DND-41 (cell line): ENCODE measurements at regions not wholly inside any gene's neighbourhood (a gene's known extent, or its start where the extent isn't known, plus 50 kb on each side); places are given as distances from the start of the nearest gene placed in this dataset.

Source experiments
- ATAC-seq: fragments of 200-7000 bp; cut with Tn5 transposase; 3 replicates; pipeline ENCODE4 v1.9.1; 2021; ENCODE audit warnings: low read depth; ENCODE audit not compliant: insufficient read depth
- DNase-seq: peaks from one replicate; pipeline ENCODE4 v3.0.0-alpha.2; 2020
- H2AFZ ChIP-seq: 2 replicates; pipeline ENCODE4 v1.6.0; 2012; ENCODE audit warnings: low read depth, low read length
- H3K27ac ChIP-seq: 2 replicates; pipeline ENCODE4 v1.5.1; 2012; ENCODE audit warnings: low read length, inconsistent platforms
- H3K27me3 ChIP-seq: fragments of 200-600 bp; sonication (generic); 2 replicates; pipeline ENCODE4 v1.6.0; 2012; ENCODE audit warnings: low read length, mild to moderate bottlenecking, inconsistent platforms; ENCODE audit not compliant: insufficient read depth, poor library complexity
- H3K36me3 ChIP-seq: 2 replicates; pipeline ENCODE4 v1.5.1; 2012; ENCODE audit warnings: low read length, inconsistent platforms; ENCODE audit not compliant: insufficient read depth
- H3K4me1 ChIP-seq: 2 replicates; pipeline ENCODE4 v1.5.1; 2012; ENCODE audit warnings: mild to moderate bottlenecking, low read length; ENCODE audit not compliant: insufficient read depth
- H3K4me2 ChIP-seq: 2 replicates; pipeline ENCODE4 v1.6.0; 2012; ENCODE audit warnings: mild to moderate bottlenecking, moderate library complexity, low read length, inconsistent platforms; ENCODE audit not compliant: insufficient read depth
- H3K4me3 ChIP-seq, 2 experiments: fragments of 200-600 bp in 1 of 2; shearing (Covaris generic) in 1 of 2; 2 replicates each; pipeline ENCODE4 v1.5.1; 2012 to 2016; ENCODE audit warnings: inconsistent platforms in 2 of 2, low read length in 2 of 2, mild to moderate bottlenecking in 2 of 2, low read depth in 1 of 2, moderate library complexity in 1 of 2
- H3K79me2 ChIP-seq: 2 replicates; pipeline ENCODE4 v1.6.0; 2012; ENCODE audit warnings: low read length, inconsistent platforms; ENCODE audit not compliant: insufficient read depth
- H3K9ac ChIP-seq: 2 replicates; pipeline ENCODE4 v1.6.0; 2012; ENCODE audit warnings: low read depth, mild to moderate bottlenecking, inconsistent platforms, low read length, moderate library complexity
- H3K9me3 ChIP-seq: 2 replicates; pipeline ENCODE4 v1.5.1; 2012; ENCODE audit warnings: low read length, moderate library complexity, mild to moderate bottlenecking, inconsistent platforms; ENCODE audit not compliant: insufficient read depth, severe bottlenecking
- H4K20me1 ChIP-seq: 2 replicates; pipeline ENCODE4 v1.6.0; 2012; ENCODE audit warnings: low read length; ENCODE audit not compliant: insufficient read depth
- CTCF ChIP-seq: IDR thresholded peaks from 2 replicates; pipeline ENCODE4 v1.5.1; 2012; ENCODE audit warnings: borderline replicate concordance, low read length, moderate library complexity, mild to moderate bottlenecking; ENCODE audit not compliant: poor library complexity, severe bottlenecking; ENCODE audit errors: extremely low read depth
- EZH2 ChIP-seq: IDR thresholded peaks from 3 replicates; pipeline ENCODE4 v1.6.1; 2012; ENCODE audit warnings: borderline replicate concordance, low read depth, mild to moderate bottlenecking, moderate library complexity, low read length, inconsistent platforms; ENCODE audit not compliant: severe bottlenecking

- Histone ChIP-seq H3K4me1 (no peaks in the 10 kb centered on the region), H3K9me3 (no peaks in the 10 kb centered on the region), H3K4me3 (no peak overlapping the region), H3K27ac (no peak overlapping the region), H3K4me2 (no peak overlapping the region), H3K79me2 (no peaks in the 10 kb centered on the region), H3K36me3 (no peaks in the 10 kb centered on the region), H3K27me3 (no peaks in the 10 kb centered on the region), H3K9ac (no peak overlapping the region), H4K20me1 (no peaks in the 10 kb centered on the region), H2AFZ (no peak overlapping the region)
- no peak for TF ChIP-seq CTCF
- no peak for TF ChIP-seq EZH2
- ATAC-seq (no peak), DNase-seq (no peak)
These were observed 168.8 kb upstream of the POT1 start for GRCh38 chr7:125098377-125098970.

- Histone ChIP-seq H3K79me2 (no peaks in the 10 kb centered on the region), H3K9me3 (no peaks in the 10 kb centered on the region), H4K20me1 (no peaks in the 10 kb centered on the region), H3K4me2 (no peak overlapping the region), H3K27ac (no peak overlapping the region), H2AFZ (no peak overlapping the region), H3K4me3 (no peak overlapping the region), H3K4me1 (no peaks in the 10 kb centered on the region), H3K27me3 (no peaks in the 10 kb centered on the region), H3K36me3 (no peaks in the 10 kb centered on the region), H3K9ac (no peak overlapping the region)
- DNase-seq = no peak
- no peak for ATAC-seq
- TF ChIP-seq EZH2 (no peak), CTCF (no peak)
These were observed 161.0 kb upstream of the POT1 start for GRCh38 chr7:125090596-125090995.

GRCh38 chr7:125089171-125089570 lies 159.5 kb upstream of the POT1 start:
- no peaks in the 10 kb centered on the region for H3K4me1 ChIP-seq
- no peak overlapping the region for H3K27ac ChIP-seq
- no peak overlapping the region for H3K4me3 ChIP-seq
- ATAC-seq = no peak
- TF ChIP-seq EZH2 (no peak), CTCF (no peak)
- H3K9ac ChIP-seq = no peak overlapping the region
- H2AFZ ChIP-seq = no peak overlapping the region
- H4K20me1 ChIP-seq = no peaks in the 10 kb centered on the region
- H3K36me3 ChIP-seq = no peaks in the 10 kb centered on the region
- DNase-seq = no peak
- no peaks in the 10 kb centered on the region for H3K9me3 ChIP-seq
- H3K79me2 ChIP-seq = no peaks in the 10 kb centered on the region
- no peaks in the 10 kb centered on the region for H3K27me3 ChIP-seq
- H3K4me2 ChIP-seq = no peak overlapping the region

- ATAC-seq (no peak), DNase-seq (no peak)
- Histone ChIP-seq H3K36me3 (no peaks in the 10 kb centered on the region), H3K79me2 (no peaks in the 10 kb centered on the region), H3K27ac (no peak overlapping the region), H3K4me3 (no peak overlapping the region), H3K27me3 (no peaks in the 10 kb centered on the region), H3K4me2 (no peak overlapping the region), H3K4me1 (no peaks in the 10 kb centered on the region), H3K9me3 (no peaks in the 10 kb centered on the region), H2AFZ (no peak overlapping the region), H3K9ac (no peak overlapping the region), H4K20me1 (no peaks in the 10 kb centered on the region)
- TF ChIP-seq CTCF = no peak
- no peak for TF ChIP-seq EZH2
These were observed 158.9 kb upstream of the POT1 start for GRCh38 chr7:125088555-125088954.
